Lung (tissue), 11 donors: ENCODE measurements at regions not wholly inside any gene's neighbourhood (a gene's known extent, or its start where the extent isn't known, plus 50 kb on each side); places are given as distances from the start of the nearest gene placed in this dataset.
A peak's percentile ranks its signal among the peaks of the same experiment; 100 is the strongest.
"Not testable (repeated sequence)": the region's sequence is repeated elsewhere in the genome, so short reads cannot be mapped to it uniquely, and the experiment has no call there.

Experiments used
- ATAC-seq: fragments of 200-7000 bp; cut with Tn5 transposase; one replicate; pipeline ENCODE4 v1.9.1; 2020; ENCODE audit warnings: moderate number of reproducible peaks; ENCODE audit not compliant: insufficient read depth, low FRiP score
- DNase-seq, 3 donors: peaks; one replicate each; pipeline ENCODE4 v3.0.0-alpha.2; 2013 to 2017
- H3K27ac ChIP-seq, 2 donors: one replicate each; pipeline ENCODE4 v1.5.1; 2013; ENCODE audit warnings: mild to moderate bottlenecking in 2 of 2, moderate library complexity in 2 of 2, control low read depth in 1 of 2, inconsistent platforms in 1 of 2, low read depth in 1 of 2, low read length in 1 of 2
- H3K27me3 ChIP-seq, 3 donors: one replicate each; pipeline ENCODE4 v1.5.1; 2013; ENCODE audit warnings: low read length in 2 of 3; ENCODE audit not compliant: control insufficient read depth in 3 of 3, insufficient read depth in 3 of 3
- H3K36me3 ChIP-seq, 4 donors: one replicate each; pipeline ENCODE4 v1.5.1; 2013; ENCODE audit warnings: low read length in 4 of 4, mild to moderate bottlenecking in 1 of 4, moderate library complexity in 1 of 4; ENCODE audit not compliant: control insufficient read depth in 4 of 4, insufficient read depth in 4 of 4
- H3K4me1 ChIP-seq, 5 donors: one replicate each; pipeline ENCODE4 v1.5.1; 2013; ENCODE audit warnings: low read length in 5 of 5, mild to moderate bottlenecking in 2 of 5, moderate library complexity in 1 of 5; ENCODE audit not compliant: control insufficient read depth in 5 of 5, insufficient read depth in 5 of 5
- H3K4me3 ChIP-seq: one replicate; pipeline ENCODE4 v1.5.1; 2013; ENCODE audit warnings: mild to moderate bottlenecking, control low read depth, moderate library complexity
- H3K9ac ChIP-seq, 2 donors: one replicate each; pipeline ENCODE4 v1.5.1; 2013; ENCODE audit warnings: low read length in 2 of 2, control low read depth in 1 of 2; ENCODE audit not compliant: insufficient read depth in 1 of 2
- H3K9me3 ChIP-seq, 4 donors: one replicate each; pipeline ENCODE4 v1.5.1; 2013; ENCODE audit warnings: low read length in 3 of 4, mild to moderate bottlenecking in 1 of 4, moderate library complexity in 1 of 4; ENCODE audit not compliant: control insufficient read depth in 4 of 4, insufficient read depth in 3 of 4
- CTCF ChIP-seq: IDR thresholded peaks from 2 replicates; pipeline ENCODE4 v1.5.1; 2012; ENCODE audit warnings: mild to moderate bottlenecking; ENCODE audit errors: control extremely low read depth, extremely low read depth
- WGBS, 2 donors: extraction: QIAGEN DNeasy Blood & Tissue Kit; methylation state at CpG; one replicate each; pipeline ENCODE4 v1.1.7; 2013; 5-methylcytosine and 5-hydroxymethylcytosine counted together
- donor health status: control.
- donor health status: control.
- donor health status: Bipolar disorder and iron deficiency.
- donor health status: healthy.
- donor health status: DM: yes; HTN: yes; CAD: no.

- peaks cover 0 to 15% (median 0%) of the 10 kb centered on the region in 3 donors for H3K27me3 ChIP-seq
- H3K9me3 ChIP-seq: peaks cover 0 to 12% (median 2%) of the 10 kb centered on the region in 4 donors
- H3K4me3 ChIP-seq: no peak overlapping the region
These were observed 150.3 kb downstream of the KCNJ18 start for GRCh38 chr17:21842332-21843317.

DNA sequence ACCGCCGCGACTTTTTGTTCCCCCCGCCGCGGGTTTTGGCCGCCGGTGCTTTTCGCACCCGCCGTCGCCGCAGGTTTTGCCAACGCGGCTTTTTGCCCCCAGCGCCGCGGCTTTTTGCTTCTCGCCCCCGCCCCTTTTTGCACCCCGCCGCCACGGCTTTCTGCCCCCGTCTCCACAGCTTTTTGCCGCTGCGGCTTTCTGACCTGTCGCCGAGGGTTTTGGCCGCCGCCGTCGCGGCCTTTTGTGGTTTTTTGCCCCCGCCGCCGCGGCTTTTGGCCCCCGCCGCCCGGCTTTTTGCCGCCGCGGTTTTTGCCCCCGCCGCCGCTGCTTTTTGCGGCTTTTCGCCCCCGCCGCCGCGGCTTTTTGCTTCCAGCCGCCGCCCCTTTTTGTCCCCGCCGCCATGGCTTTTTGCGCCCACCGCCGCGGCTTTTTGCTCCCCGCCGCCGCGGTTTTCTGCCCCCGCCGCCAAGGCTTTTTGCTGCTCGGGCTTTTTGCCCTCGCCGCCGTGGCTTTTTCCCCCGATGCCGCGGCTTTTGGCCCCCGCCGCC lies 151.1 kb downstream of the KCNJ18 start:
- no peak overlapping the region for H3K27ac ChIP-seq
- H3K4me1 ChIP-seq: no peaks in the 10 kb centered on the region
- H3K27me3 ChIP-seq: peaks cover 0 to 15% (median 0%) of the 10 kb centered on the region in 3 donors
- H3K36me3 ChIP-seq: no peaks in the 10 kb centered on the region
- WGBS, 2 donors: 34 to 57% methylated on average over 71 to 75 of the region's 75 CpGs
- no peak overlapping the region for H3K4me3 ChIP-seq
- H3K9ac ChIP-seq: no peak overlapping the region
- DNase-seq (no peak), ATAC-seq (no peak)
- peaks cover 0 to 12% (median 2%) of the 10 kb centered on the region in 4 donors for H3K9me3 ChIP-seq
- no peak for TF ChIP-seq CTCF

More at GRCh38 chr17:21842332-21843317, 150.3 kb downstream of the KCNJ18 start:
- H3K4me1 ChIP-seq: no peaks in the 10 kb centered on the region
- DNase-seq (peak in 1 of 3 donors; percentile 9), ATAC-seq (no peak)
- H3K27ac ChIP-seq: no peak overlapping the region
- TF ChIP-seq CTCF: no peak
- 27 to 45% methylated on average over 106 to 136 of the region's 136 CpGs for WGBS, 2 donors
- no peaks in the 10 kb centered on the region for H3K36me3 ChIP-seq
- no peak overlapping the region for H3K9ac ChIP-seq

GRCh38 chr17:21843951-21844590 lies 151.7 kb downstream of the KCNJ18 start:
- no peak for TF ChIP-seq CTCF
- DNase-seq (no peak), ATAC-seq (no peak)
- H3K4me3 ChIP-seq: no peak overlapping the region
- H3K36me3 ChIP-seq: no peaks in the 10 kb centered on the region
- H3K27me3 ChIP-seq: peaks cover 0 to 15% (median 0%) of the 10 kb centered on the region in 3 donors
- WGBS, 2 donors: 40 to 54% methylated on average over 72 of the region's 72 CpGs
- H3K9ac ChIP-seq: no peak overlapping the region
- H3K9me3 ChIP-seq: peaks cover 0 to 16% (median 2%) of the 10 kb centered on the region in 4 donors
- no peaks in the 10 kb centered on the region for H3K4me1 ChIP-seq
- H3K27ac ChIP-seq: no peak overlapping the region

DNA sequence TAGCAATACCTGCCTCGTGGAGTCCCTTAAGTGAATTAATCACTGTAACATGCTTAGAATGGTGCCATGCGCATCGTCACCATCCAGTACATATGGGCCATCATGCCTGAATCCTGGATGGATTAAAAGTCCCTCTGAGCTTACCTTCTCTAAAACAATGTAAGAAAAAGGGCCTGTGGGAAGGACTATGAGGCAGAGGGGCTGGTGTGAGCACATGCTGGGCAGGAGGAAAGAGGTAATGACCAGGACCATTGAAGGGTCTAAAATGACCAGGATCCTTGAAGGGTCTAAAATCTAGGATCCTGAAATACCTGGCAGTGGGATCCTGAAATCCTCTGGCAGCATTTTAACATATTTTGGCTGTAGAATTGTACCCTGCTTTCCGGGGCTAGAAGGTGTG lies 156.2 kb downstream of the KCNJ18 start:
- not testable (repeated sequence) for H3K4me1 ChIP-seq, H3K9ac ChIP-seq, H3K27me3 ChIP-seq, H3K4me3 ChIP-seq, ATAC-seq, H3K36me3 ChIP-seq, DNase-seq, H3K27ac ChIP-seq
- WGBS, 2 donors: 75 to 79% methylated on average over 4 of the region's 4 CpGs
- peaks cover 0 to 11% (median 1%) of the 10 kb centered on the region in 4 donors for H3K9me3 ChIP-seq

GRCh38 chr17:21849030-21849429 lies 156.7 kb downstream of the KCNJ18 start:
- peaks cover 0 to 10% (median 1%) of the 10 kb centered on the region in 4 donors for H3K9me3 ChIP-seq
- not testable (repeated sequence) for DNase-seq, H3K4me3 ChIP-seq, H3K4me1 ChIP-seq, H3K9ac ChIP-seq, H3K27me3 ChIP-seq, H3K36me3 ChIP-seq, H3K27ac ChIP-seq, ATAC-seq
- WGBS, 2 donors: 50 to 54% methylated on average over 2 of the region's 2 CpGs
